ENCODE measurements at regions not wholly inside any gene's neighbourhood (a gene's known extent, or its start where the extent isn't known, plus 50 kb on each side); places are given as distances from the start of the nearest gene placed in this dataset.

GRCh38 chr10:62911210-62911963 lies 95.2 kb upstream of the EGR2 start:
- no TSS peak for BruUV-seq (replicated peaks)
- CTCF ChIA-PET = no interaction called here
- POLR2A ChIA-PET = no interaction called here
- DNase-seq (ENCODE audit: low read depth, low spot score) (no peak), ATAC-seq (no peak)
- no peaks in the 10 kb centered on the region for H3K4me1 ChIP-seq (ENCODE audit: control insufficient read depth, insufficient read depth, low read length)
- H3K9me3 ChIP-seq (ENCODE audit: control insufficient read depth, insufficient read depth, low read depth, low read length) = no peaks in the 10 kb centered on the region
- H3K27ac ChIP-seq (ENCODE audit: low read length) = no peak overlapping the region
- in situ Hi-C loops (cut with HindIII; ENCODE audit: low pct_unique_long_range_greater_than_20kb, low sequenced_read_pairs) (no loop called here), intact Hi-C loops (cut with micrococcal nuclease; ENCODE audit: unreplicated experiment) (no loop called here)
- H3K27me3 ChIP-seq (ENCODE audit: control insufficient read depth, insufficient read depth, low read length) = no peaks in the 10 kb centered on the region; the same call in 1 of the 2 replicates
- no peak overlapping the region for H3K4me3 ChIP-seq (ENCODE audit: low read depth in 2 of 2, low read length in 2 of 2)
- H3K36me3 ChIP-seq (ENCODE audit: control insufficient read depth, insufficient read depth, low read length) = no peaks in the 10 kb centered on the region
- no peak for TF ChIP-seq POLR2AphosphoS5 (IDR thresholded peaks at IDR 0.05; ENCODE audit: low read depth, low read length)
- TF ChIP-seq, protein P1, sequence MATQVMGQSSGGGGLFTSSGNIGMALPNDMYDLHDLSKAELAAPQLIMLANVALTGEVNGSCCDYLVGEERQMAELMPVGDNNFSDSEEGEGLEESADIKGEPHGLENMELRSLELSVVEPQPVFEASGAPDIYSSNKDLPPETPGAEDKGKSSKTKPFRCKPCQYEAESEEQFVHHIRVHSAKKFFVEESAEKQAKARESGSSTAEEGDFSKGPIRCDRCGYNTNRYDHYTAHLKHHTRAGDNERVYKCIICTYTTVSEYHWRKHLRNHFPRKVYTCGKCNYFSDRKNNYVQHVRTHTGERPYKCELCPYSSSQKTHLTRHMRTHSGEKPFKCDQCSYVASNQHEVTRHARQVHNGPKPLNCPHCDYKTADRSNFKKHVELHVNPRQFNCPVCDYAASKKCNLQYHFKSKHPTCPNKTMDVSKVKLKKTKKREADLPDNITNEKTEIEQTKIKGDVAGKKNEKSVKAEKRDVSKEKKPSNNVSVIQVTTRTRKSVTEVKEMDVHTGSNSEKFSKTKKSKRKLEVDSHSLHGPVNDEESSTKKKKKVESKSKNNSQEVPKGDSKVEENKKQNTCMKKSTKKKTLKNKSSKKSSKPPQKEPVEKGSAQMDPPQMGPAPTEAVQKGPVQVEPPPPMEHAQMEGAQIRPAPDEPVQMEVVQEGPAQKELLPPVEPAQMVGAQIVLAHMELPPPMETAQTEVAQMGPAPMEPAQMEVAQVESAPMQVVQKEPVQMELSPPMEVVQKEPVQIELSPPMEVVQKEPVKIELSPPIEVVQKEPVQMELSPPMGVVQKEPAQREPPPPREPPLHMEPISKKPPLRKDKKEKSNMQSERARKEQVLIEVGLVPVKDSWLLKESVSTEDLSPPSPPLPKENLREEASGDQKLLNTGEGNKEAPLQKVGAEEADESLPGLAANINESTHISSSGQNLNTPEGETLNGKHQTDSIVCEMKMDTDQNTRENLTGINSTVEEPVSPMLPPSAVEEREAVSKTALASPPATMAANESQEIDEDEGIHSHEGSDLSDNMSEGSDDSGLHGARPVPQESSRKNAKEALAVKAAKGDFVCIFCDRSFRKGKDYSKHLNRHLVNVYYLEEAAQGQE (IDR thresholded peaks at IDR 0.05; ENCODE audit: insufficient read depth in 1 of 2, low read depth in 2 of 2, low read length in 1 of 2) = no peak
- no peak for TF ChIP-seq TCF7L2 (IDR thresholded peaks at IDR 0.05; ENCODE audit: low read depth, low read length)

DNA sequence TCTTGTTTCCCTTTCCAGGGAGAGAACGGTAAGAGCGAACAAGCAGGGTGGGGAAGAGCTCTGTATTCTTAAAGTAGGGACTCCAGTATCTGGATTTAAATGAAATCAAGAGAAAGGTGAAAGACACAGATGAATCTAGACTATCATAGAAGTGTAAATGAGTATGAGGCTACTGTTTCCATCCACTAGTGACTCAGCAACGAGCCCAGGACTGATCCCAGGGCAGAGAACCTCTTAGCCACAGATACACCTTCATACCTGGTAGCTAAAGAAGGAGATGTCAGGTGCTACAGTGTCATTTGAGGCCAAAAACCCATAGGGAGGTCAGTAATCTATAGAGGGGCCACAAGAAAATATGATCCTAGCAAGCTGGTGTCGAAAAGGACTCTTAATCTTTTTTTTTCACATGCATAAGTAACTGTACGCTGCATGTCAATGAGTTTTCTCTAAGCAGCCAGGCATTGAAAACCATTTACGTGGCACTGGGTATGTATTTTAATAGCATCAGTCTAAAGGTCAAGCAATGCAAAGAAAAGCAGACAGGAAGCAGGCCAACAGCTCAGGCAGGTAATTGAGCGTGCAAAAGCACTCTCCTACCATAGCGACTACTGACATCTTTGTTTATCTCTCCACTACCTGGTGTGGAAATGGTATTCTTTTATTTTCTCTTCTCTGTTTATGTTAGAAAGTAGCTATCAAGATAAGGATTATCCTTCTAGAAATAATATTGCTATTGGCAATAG lies 91.5 kb upstream of the EGR2 start:
- BruUV-seq (replicated peaks) = no TSS peak
- intact Hi-C loops (cut with micrococcal nuclease; ENCODE audit: unreplicated experiment) (no loop called here), in situ Hi-C loops (cut with HindIII; ENCODE audit: low pct_unique_long_range_greater_than_20kb, low sequenced_read_pairs) (no loop called here)
- no peaks in the 10 kb centered on the region for H3K36me3 ChIP-seq (ENCODE audit: control insufficient read depth, insufficient read depth, low read length)
- no peaks in the 10 kb centered on the region for H3K4me1 ChIP-seq (ENCODE audit: control insufficient read depth, insufficient read depth, low read length)
- no peak overlapping the region for H3K27ac ChIP-seq (ENCODE audit: low read length)
- ChIA-PET CTCF (no interaction called here), POLR2A (interaction anchor here (0.6 kb wide), 1 partner anchor 14 kb away, joined by 3 read pairs; no protein-coding TSS in a partner anchor)
- H3K4me3 ChIP-seq (ENCODE audit: low read depth in 2 of 2, low read length in 2 of 2) = no peak overlapping the region
- no peak for DNase-seq (ENCODE audit: low read depth, low spot score)
- TF ChIP-seq, protein P1 (IDR thresholded peaks at IDR 0.05; ENCODE audit: insufficient read depth in 1 of 2, low read depth in 2 of 2, low read length in 1 of 2) = no peak
- TF ChIP-seq POLR2AphosphoS5 (IDR thresholded peaks at IDR 0.05; ENCODE audit: low read depth, low read length) = no peak
- no peak for TF ChIP-seq SIN3A (IDR thresholded peaks at IDR 0.05; ENCODE audit: borderline replicate concordance, insufficient read depth, low read depth, low read length)
- TF ChIP-seq CTCF (IDR thresholded peaks at IDR 0.05) = no peak
- H3K9me3 ChIP-seq (ENCODE audit: control insufficient read depth, insufficient read depth, low read depth, low read length) = no peaks in the 10 kb centered on the region
- peaks cover 11% of the 10 kb centered on the region for H3K27me3 ChIP-seq (ENCODE audit: control insufficient read depth, insufficient read depth, low read length)
- ATAC-seq = no peak
